ENCODE measurements at regions not wholly inside any gene's neighbourhood (a gene's known extent, or its start where the extent isn't known, plus 50 kb on each side); places are given as distances from the start of the nearest gene placed in this dataset.

- TF ChIP-seq EZH2 (IDR thresholded peaks at IDR 0.05; ENCODE audit: insufficient read depth, poor library complexity, severe bottlenecking) (no peak), EZH2phosphoT487 (IDR thresholded peaks at IDR 0.05; ENCODE audit: insufficient read depth, low read depth) (no peak)
- Histone ChIP-seq H3K27ac (no peak overlapping the region), H3F3A (ENCODE audit: insufficient read depth) (no peaks in the 10 kb centered on the region), H3K9me3 (ENCODE audit: low read depth) (no peaks in the 10 kb centered on the region), H4K20me1 (ENCODE audit: insufficient read depth) (no peaks in the 10 kb centered on the region), H3K36me3 (ENCODE audit: low read depth) (no peaks in the 10 kb centered on the region), H3K9me2 (ENCODE audit: insufficient read depth) (no peaks in the 10 kb centered on the region), H2AFZ (no peak overlapping the region), H3K4me3 (no peak overlapping the region), H3K27me3 (replicated peaks; ENCODE audit: insufficient read depth) (no peaks in the 10 kb centered on the region; the same call in 1 of the 2 replicates), H3K4me1 (ENCODE audit: insufficient read depth) (no peaks in the 10 kb centered on the region), H3K9ac (no peak overlapping the region), H3K79me2 (ENCODE audit: insufficient read depth) (no peaks in the 10 kb centered on the region), H3K4me2 (ENCODE audit: unreplicated experiment) (no peak overlapping the region)
- 21 to 28% methylated on average over 3 of the region's 3 CpGs for WGBS, 2 experiments (ENCODE audit: low coverage in 1 of 2, low lambda C conversion rate in 2 of 2, missing lambda C conversion rate in 2 of 2)
- no peak for DNase-seq
- in situ Hi-C loops (cut with MboI), result no loop called here
Measured at GRCh38 chr21:23292292-23292691, 2294.1 kb downstream of the NCAM2 start.

GRCh38 chr21:23281917-23282316 lies 2283.7 kb downstream of the NCAM2 start:
- in situ Hi-C loops (cut with MboI), result no loop called here
- WGBS, 2 experiments (ENCODE audit: low coverage in 1 of 2, low lambda C conversion rate in 2 of 2, missing lambda C conversion rate in 2 of 2), result 25 to 28% methylated on average over 2 of the region's 2 CpGs

GRCh38 chr21:23249760-23250159 lies 2251.6 kb downstream of the NCAM2 start:
- Histone ChIP-seq H3K4me1 (ENCODE audit: insufficient read depth) (no peaks in the 10 kb centered on the region), H3K27ac (no peak overlapping the region), H3K27me3 (replicated peaks; ENCODE audit: insufficient read depth) (no peaks in the 10 kb centered on the region), H3K4me2 (ENCODE audit: unreplicated experiment) (no peak overlapping the region), H3K9me3 (ENCODE audit: low read depth) (no peaks in the 10 kb centered on the region), H4K20me1 (ENCODE audit: insufficient read depth) (no peaks in the 10 kb centered on the region), H3K4me3 (no peak overlapping the region), H3K36me3 (ENCODE audit: low read depth) (no peaks in the 10 kb centered on the region), H3F3A (ENCODE audit: insufficient read depth) (no peaks in the 10 kb centered on the region), H2AFZ (no peak overlapping the region), H3K9ac (no peak overlapping the region), H3K79me2 (ENCODE audit: insufficient read depth) (no peaks in the 10 kb centered on the region), H3K9me2 (ENCODE audit: insufficient read depth) (no peaks in the 10 kb centered on the region)
- in situ Hi-C loops (cut with MboI), result no loop called here
- 0 to 5% methylated on average over 1 of the region's 1 CpG for WGBS, 2 experiments (ENCODE audit: low coverage in 1 of 2, low lambda C conversion rate in 2 of 2, missing lambda C conversion rate in 2 of 2)
- DNase-seq, result no peak
- no peak for TF ChIP-seq EZH2 (IDR thresholded peaks at IDR 0.05; ENCODE audit: insufficient read depth, poor library complexity, severe bottlenecking)
- TF ChIP-seq EZH2phosphoT487 (IDR thresholded peaks at IDR 0.05; ENCODE audit: insufficient read depth, low read depth), result no peak

More at GRCh38 chr21:23281917-23282316, 2283.7 kb downstream of the NCAM2 start:
- H3K79me2 ChIP-seq (ENCODE audit: insufficient read depth), result no peaks in the 10 kb centered on the region
- no peak overlapping the region for H3K9ac ChIP-seq
- TF ChIP-seq EZH2 (IDR thresholded peaks at IDR 0.05; ENCODE audit: insufficient read depth, poor library complexity, severe bottlenecking) (no peak), EZH2phosphoT487 (IDR thresholded peaks at IDR 0.05; ENCODE audit: insufficient read depth, low read depth) (no peak)
- no peak overlapping the region for H3K4me3 ChIP-seq
- no peaks in the 10 kb centered on the region for H3K36me3 ChIP-seq (ENCODE audit: low read depth)
- no peak overlapping the region for H3K27ac ChIP-seq
- no peaks in the 10 kb centered on the region for H4K20me1 ChIP-seq (ENCODE audit: insufficient read depth)
- no peaks in the 10 kb centered on the region for H3K9me2 ChIP-seq (ENCODE audit: insufficient read depth)
- H3K4me2 ChIP-seq (ENCODE audit: unreplicated experiment), result no peak overlapping the region
- DNase-seq, result no peak
- H3K27me3 ChIP-seq (replicated peaks; ENCODE audit: insufficient read depth), result no peaks in the 10 kb centered on the region
- H2AFZ ChIP-seq, result no peak overlapping the region
- peaks cover 5% of the 10 kb centered on the region for H3K9me3 ChIP-seq (ENCODE audit: low read depth)
- no peaks in the 10 kb centered on the region for H3F3A ChIP-seq (ENCODE audit: insufficient read depth)
- no peaks in the 10 kb centered on the region for H3K4me1 ChIP-seq (ENCODE audit: insufficient read depth)

- WGBS, 2 experiments (ENCODE audit: low coverage in 1 of 2, low lambda C conversion rate in 2 of 2, missing lambda C conversion rate in 2 of 2), result 17 to 28% methylated on average over 2 of the region's 2 CpGs
- Histone ChIP-seq H3K4me3 (no peak overlapping the region), H3K9me3 (ENCODE audit: low read depth) (no peaks in the 10 kb centered on the region), H3K4me1 (ENCODE audit: insufficient read depth) (no peaks in the 10 kb centered on the region), H3K9ac (no peak overlapping the region), H3F3A (ENCODE audit: insufficient read depth) (no peaks in the 10 kb centered on the region), H3K9me2 (ENCODE audit: insufficient read depth) (no peaks in the 10 kb centered on the region), H3K36me3 (ENCODE audit: low read depth) (no peaks in the 10 kb centered on the region), H3K79me2 (ENCODE audit: insufficient read depth) (no peaks in the 10 kb centered on the region), H3K27ac (no peak overlapping the region), H2AFZ (no peak overlapping the region), H4K20me1 (ENCODE audit: insufficient read depth) (no peaks in the 10 kb centered on the region), H3K27me3 (replicated peaks; ENCODE audit: insufficient read depth) (no peaks in the 10 kb centered on the region), H3K4me2 (ENCODE audit: unreplicated experiment) (no peak overlapping the region)
- no peak for TF ChIP-seq EZH2phosphoT487 (IDR thresholded peaks at IDR 0.05; ENCODE audit: insufficient read depth, low read depth)
- no peak for TF ChIP-seq EZH2 (IDR thresholded peaks at IDR 0.05; ENCODE audit: insufficient read depth, poor library complexity, severe bottlenecking)
- no peak for DNase-seq
- in situ Hi-C loops (cut with MboI), result no loop called here
Measured at GRCh38 chr21:23247334-23247733, 2249.1 kb downstream of the NCAM2 start.

GRCh38 chr21:23245255-23245654 lies 2247.0 kb downstream of the NCAM2 start:
- in situ Hi-C loops (cut with MboI), result no loop called here
- WGBS, 2 experiments (ENCODE audit: low coverage in 1 of 2, low lambda C conversion rate in 2 of 2, missing lambda C conversion rate in 2 of 2), result 18 to 19% methylated on average over 2 of the region's 2 CpGs
- Histone ChIP-seq H3K9ac (no peak overlapping the region), H3K4me3 (no peak overlapping the region), H2AFZ (no peak overlapping the region), H3K27me3 (replicated peaks; ENCODE audit: insufficient read depth) (no peaks in the 10 kb centered on the region), H3K9me2 (ENCODE audit: insufficient read depth) (no peaks in the 10 kb centered on the region), H3K79me2 (ENCODE audit: insufficient read depth) (no peaks in the 10 kb centered on the region), H3K4me2 (ENCODE audit: unreplicated experiment) (no peak overlapping the region), H3K36me3 (ENCODE audit: low read depth) (no peaks in the 10 kb centered on the region), H3K27ac (no peak overlapping the region), H3K4me1 (ENCODE audit: insufficient read depth) (no peaks in the 10 kb centered on the region), H4K20me1 (ENCODE audit: insufficient read depth) (no peaks in the 10 kb centered on the region), H3K9me3 (ENCODE audit: low read depth) (no peaks in the 10 kb centered on the region), H3F3A (ENCODE audit: insufficient read depth) (no peaks in the 10 kb centered on the region)
- DNase-seq, result no peak
- no peak for TF ChIP-seq EZH2 (IDR thresholded peaks at IDR 0.05; ENCODE audit: insufficient read depth, poor library complexity, severe bottlenecking)
- TF ChIP-seq EZH2phosphoT487 (IDR thresholded peaks at IDR 0.05; ENCODE audit: insufficient read depth, low read depth), result no peak

All from GM23248 (cell line).